H4 (cell line): ENCODE measurements at regions not wholly inside any gene's neighbourhood (a gene's known extent, or its start where the extent isn't known, plus 50 kb on each side); places are given as distances from the start of the nearest gene placed in this dataset.
"Not testable (repeated sequence)": the region's sequence is repeated elsewhere in the genome, so short reads cannot be mapped to it uniquely, and the experiment has no call there.

Experiments
- DNase-seq: peaks from one replicate; pipeline ENCODE4 v3.0.0-alpha.2; 2015; ENCODE audit warnings: low spot score

DNA sequence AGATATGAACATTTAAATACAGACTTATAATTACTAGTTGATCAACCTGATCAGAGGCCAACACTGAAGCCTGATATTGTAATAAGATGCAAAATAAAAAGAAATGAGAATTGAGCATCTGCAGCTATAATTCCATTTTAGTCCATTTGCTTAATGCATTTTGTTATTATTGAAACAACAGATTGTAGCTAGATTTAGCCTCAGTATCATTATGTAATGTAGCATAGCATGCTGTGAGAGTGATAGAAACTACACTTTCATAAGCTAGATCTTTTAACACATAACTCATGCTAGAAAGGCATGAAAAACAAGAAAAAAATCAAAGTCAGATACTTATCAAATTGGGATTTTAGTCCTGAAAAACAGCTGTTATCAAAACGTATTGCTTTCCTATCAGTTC lies 292.7 kb upstream of the ADARB2 start:
- DNase-seq: no peak

DNA sequence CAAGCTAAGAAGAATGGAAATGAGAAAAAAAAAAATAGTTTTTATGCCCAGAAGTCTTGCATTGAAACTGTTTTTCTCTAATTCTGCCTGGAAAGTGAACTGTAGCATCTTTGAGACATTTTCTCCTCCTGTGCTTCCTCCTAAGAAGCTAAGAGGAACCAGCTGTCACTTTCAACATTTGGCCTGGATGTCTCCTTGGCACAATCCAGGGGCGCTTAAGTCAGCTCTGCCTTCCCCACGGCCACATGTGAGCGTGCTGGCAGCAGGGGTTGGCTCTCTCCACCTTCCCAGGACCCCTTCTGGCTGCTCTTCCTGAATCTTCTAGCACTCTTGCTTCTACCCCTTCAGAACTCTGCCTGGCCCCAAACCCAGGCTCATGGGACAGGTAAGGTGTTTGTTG lies 289.6 kb upstream of the ADARB2 start:
- no peak for DNase-seq

DNA sequence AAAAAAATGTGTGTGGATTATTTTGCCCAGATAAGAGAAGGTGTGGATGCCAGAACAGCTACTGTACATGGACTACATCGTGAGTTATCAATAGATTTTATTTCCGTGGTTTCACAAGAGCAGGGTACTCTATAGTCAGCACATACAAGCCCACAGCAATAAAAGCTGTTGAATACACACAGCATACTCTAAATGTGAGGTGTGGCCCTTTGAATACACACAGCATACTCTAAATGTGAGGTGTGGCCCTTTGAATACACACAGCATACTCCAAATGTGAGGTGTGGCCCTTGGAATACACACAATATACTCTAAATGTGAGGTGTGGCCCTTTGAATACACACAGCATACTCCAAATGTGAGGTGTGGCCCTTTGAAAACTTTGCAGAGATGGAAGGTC lies 287.4 kb upstream of the ADARB2 start:
- DNase-seq: not testable (repeated sequence)

DNA sequence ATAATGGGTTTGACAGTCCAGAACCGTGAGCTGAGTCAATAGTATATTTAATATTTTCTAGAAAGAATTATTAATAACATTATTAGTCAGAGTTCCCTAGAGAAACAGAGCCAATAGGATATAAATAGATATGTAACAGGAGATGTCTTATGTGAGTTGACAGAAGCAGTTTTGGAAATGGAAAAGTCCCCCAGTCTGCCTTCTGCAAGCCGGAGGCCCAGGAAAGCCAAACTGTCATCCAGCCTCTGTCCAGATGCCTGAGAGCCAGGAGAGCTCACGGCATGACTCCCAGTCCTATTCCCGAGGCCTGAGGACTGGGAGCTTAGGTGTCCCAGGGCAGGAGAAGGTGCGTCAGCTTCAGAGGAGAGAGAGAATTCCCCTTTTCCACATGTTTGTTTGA lies 286.4 kb upstream of the ADARB2 start:
- DNase-seq: no peak

DNA sequence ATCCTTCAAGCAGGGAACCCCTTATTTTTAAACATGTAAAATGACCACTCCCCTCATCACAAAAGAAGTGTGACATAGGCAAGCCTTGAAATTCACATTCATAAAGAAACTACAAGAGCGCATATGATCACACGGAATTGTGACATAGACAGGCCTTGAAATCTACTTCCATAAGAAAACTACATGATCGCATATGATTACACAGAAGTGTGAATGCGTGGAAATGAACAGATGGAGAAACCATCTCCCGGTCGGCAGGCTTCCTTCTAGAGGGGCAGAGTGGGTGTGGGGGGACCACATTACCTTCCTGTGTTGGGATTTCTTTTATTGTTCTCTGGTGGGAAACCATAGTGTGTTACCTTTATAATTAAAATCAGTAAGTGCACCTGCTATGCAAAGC lies 285.1 kb upstream of the ADARB2 start:
- no peak for DNase-seq

DNA sequence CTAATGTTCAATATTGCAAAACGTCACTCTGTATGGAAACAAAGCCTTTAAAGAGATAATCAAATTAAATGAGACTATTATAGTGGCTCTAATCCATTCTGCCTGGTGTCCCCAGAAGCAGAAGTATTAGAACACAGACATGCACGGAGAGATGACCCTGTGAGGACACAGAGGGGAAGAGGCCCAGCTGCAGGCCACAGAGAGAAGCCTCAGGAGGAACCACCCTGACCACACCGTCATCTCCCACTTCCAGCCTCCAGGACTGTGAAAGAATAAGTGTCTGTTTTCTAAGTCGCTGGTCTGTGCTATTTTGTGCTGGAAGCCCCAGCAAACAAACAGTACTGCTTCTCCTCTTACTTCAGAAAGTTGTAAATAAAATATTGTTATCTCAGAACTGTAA lies 283.5 kb upstream of the ADARB2 start:
- no peak for DNase-seq

DNA sequence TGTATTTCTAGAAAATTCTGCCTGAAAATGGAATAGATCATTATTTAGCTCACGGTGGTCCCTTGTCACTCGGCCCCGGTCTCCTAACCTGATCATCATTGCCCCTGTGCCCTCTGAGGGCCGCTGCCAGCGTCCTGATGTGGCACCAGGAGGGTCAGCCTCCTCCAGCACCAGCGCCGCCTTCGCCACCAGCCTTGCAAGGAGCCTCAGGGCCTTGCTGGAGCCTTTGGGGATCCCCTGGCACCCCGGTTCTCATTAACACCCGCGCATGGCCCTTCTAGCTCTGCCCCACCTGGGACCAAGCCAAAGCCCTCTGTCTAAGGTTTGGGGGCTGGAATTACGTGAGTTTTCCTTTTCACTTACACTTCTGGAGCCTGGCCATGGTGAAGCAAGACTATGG lies 282.5 kb upstream of the ADARB2 start:
- DNase-seq: no peak

DNA sequence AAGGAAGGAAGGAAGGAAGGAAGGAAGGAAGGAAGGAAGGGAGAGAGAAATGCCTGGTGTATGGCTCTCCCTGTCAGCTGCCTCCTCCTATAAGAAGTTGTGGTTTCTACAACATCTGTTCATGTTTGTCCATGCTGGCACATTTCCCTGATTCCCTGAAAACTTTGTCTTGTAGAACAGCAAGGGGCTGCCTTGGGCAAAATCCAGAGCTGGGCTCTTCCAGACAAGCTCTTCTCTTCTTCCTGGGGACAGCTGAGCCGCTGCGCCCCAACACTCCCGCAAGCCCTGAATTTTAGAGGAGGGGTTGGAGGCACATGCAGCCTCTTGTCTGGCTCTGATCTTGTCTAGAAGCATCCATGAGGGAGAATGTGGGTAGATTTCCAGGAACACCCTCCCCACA lies 282.0 kb upstream of the ADARB2 start:
- DNase-seq: no peak

DNA sequence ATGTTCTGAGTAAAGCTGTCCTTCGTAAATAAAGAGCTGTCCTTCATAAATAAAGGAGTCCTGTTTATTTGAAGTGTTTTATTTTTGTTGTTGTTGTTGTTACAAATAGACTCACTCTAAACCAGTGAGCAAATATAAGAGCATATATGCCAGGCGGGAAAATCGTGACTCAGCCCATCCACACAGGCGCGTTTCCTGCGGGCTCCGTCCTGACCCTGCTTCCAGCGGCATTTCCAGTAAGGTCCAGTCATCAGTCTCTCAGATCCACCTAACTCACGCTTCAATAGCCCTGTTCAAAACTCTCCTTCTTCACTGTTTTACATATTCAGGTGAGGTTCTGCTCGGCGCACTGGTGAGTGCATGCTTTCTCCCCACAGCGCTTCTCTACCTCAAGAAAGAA lies 277.2 kb upstream of the ADARB2 start:
- DNase-seq: no peak

DNA sequence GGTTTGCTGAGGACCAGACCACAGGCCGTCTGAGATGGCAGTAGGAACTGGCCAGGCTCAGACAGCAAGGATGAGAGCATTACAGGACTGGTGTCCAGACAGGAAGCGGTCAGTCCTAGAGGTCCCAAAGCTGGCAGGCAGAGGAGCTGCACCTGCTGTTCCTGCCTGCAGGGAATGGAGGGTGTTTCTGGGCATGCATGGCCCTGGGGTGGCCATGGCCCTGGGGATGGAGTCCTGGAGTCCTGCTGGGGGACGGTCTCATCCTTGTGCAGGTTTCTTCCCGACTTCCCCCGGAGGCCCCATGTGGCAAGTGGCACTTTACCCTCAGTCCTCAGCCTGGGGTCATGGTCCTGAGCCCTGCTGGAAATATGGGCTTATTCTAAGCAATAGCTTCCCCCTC lies 274.9 kb upstream of the ADARB2 start:
- DNase-seq: no peak

DNA sequence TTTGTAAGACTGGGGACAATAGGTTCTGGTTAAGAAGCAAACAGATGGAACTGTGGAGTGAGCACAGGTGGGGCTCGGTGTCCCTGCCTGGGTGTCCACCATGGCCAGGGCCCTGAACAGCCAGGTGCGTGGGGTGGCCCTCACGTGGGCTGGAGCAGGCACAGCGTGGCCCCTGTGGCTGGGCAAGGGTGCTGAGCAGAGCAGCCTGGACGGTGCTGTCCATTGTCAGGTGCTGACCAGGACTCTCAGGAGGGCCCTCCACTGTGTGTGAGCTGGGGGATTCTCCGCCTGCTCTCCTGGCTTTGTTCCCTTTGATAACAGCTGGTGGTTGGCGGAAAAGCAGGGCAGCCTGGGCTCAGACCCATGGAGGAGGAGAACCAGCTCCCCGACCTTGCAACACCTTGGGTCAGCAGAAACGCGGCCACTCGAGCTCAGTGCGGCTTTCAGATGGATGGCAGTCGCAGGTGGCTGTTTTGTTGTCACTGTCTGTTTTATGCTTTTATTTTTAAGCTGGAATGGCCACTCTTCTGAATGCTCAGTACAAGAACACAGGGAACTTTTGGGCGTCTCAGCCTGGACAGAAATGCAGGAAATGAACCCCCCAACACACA lies 273.9 kb upstream of the ADARB2 start:
- DNase-seq: no peak

DNA sequence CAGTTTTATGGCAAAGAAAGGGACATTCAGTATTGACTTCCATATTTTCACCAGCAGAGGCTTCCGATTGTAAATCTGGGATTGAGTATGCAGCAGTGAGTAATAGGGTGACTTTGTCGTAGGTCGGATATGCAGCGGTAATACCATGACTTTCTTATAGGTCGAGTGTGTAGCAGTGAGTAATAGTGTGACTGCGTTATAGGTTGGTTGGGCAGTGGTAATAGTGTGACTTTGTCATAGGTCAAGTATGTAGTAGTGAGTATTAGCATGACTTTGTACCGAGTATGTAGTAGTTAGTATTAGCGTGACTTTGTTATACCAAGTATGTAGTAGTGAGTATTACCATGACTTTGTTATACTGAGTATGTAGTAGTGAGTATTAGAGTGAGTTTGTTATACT lies 268.2 kb upstream of the ADARB2 start:
- no peak for DNase-seq

DNA sequence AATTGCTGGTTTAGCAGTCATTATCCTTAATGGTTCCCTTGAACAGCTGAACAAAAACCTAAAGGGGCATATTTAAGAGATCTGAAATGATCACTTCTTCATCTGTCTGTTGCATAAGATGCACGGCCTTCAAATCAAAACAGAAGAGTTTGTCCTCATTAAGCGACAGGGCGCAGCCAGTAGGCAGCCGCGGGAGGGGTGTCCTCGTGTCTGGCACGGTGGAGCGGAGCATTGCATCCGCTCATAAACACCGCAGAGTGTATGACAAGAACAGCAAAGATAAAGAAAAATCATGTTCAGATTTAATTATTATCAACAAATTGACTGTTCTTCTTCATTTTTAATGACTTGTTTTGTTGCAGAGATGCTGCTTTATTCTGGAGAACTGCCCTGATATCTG lies 255.6 kb upstream of the ADARB2 start:
- DNase-seq: no peak

DNA sequence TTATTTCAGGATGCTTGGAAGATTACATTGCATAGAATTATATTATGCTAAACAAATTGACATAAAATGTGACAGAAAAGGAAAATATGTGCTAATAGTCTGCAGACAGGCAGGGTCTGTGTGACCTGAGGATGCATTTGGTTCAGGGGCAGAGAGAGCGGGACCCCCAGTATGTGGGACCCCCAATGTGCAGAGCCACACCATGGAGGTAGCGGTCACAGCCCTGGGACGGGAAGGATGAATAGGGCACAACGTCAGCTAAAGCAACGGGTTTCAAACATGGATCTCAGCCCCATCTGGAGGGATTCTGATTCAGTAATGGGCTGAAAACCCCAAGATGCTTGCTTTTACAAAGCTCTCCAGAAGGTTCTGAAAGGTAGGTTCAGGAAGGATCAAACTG lies 251.8 kb upstream of the ADARB2 start:
- no peak for DNase-seq

DNA sequence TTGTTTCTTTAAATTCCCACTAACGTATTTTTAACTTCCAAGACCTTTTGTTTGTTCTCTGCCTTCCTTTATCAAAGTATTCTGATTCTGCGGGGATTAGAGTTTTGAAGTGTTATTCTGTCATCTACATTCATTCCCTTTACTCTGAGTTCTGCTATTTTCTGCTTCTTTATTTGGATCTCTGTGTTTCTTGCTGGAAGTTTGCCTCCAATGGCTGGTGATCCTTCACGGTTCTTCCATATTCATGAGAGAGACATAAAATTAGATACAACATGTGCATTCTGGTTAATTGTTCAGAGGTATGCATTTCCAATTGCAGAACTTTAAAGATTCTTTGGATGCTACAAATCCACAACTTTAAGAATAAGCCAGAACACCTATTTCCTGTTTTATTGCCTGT lies 244.7 kb upstream of the ADARB2 start:
- no peak for DNase-seq

DNA sequence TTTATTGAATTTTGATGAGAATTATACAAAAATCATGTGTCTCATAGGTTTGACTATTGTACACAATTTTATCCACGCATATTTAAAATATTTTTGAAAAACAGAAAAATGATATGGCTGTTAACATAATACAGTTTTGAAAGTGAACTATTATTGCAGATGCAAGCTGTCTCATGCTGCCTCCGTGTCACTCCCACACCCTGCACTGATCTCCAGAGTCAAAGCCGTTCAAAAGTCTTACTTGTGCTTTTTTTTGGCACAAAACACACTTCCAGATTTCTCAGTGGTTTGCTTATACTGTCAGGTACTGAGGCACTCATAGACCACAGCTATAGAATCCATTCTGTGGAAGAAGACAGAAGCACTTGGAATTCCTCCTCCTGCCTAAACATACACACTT lies 243.1 kb upstream of the ADARB2 start:
- DNase-seq: no peak

DNA sequence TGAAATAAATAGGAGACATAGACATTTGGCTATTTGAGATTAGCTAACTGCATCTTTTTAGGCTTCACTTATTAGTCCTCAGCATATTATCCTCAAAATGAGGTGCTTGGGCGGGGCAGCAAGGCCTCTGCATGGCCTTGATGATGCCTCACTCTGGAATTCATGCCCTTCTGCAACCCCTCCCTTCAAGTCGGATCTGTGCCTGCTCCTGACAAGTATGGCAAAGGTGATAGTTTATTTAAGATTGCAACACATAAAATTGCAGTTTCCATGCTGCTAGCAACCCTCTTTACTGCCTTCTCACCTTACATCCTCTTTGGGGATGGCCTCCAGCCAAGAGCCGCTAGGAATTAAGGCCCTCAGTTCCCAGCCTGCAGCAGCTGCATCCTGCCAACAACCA lies 241.3 kb upstream of the ADARB2 start:
- no peak for DNase-seq

DNA sequence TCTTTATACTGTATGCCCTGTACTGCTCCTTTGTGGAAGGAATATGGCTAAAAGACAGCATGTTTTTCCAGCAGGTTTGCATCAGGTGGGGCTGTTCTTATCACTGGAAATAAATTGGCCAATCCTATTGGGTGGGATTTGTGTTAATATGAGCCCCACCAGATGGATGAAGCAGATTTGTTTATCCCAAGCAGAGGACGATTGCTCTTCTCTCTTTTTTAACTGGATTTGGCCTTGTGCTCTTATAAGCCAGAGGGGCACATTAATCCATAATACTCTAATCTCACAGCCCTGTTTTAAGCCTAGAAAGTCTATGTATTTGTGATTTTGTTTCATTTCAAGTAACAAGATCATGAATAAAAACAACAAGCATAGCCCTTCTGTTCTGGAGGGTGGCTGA lies 240.1 kb upstream of the ADARB2 start:
- DNase-seq: no peak

DNA sequence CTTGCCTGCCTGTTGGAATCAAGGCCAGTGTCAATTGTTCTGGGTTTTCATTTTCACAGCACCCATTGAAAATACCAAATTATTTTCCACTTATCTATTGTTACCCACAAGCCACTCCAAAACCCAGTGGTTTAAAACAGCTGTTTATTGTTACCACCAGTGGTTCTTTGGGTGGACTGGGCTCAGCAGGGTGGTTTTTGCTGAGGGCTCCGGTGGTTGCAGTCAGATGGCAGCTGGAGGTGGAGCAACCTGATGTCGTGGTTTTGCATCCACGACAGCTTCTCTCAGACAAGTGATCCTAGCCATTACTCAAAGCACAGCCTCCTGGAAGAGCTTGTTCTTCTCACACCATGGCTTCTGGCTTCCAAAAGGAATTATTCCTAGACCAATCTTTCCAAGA lies 235.1 kb upstream of the ADARB2 start:
- no peak for DNase-seq

DNA sequence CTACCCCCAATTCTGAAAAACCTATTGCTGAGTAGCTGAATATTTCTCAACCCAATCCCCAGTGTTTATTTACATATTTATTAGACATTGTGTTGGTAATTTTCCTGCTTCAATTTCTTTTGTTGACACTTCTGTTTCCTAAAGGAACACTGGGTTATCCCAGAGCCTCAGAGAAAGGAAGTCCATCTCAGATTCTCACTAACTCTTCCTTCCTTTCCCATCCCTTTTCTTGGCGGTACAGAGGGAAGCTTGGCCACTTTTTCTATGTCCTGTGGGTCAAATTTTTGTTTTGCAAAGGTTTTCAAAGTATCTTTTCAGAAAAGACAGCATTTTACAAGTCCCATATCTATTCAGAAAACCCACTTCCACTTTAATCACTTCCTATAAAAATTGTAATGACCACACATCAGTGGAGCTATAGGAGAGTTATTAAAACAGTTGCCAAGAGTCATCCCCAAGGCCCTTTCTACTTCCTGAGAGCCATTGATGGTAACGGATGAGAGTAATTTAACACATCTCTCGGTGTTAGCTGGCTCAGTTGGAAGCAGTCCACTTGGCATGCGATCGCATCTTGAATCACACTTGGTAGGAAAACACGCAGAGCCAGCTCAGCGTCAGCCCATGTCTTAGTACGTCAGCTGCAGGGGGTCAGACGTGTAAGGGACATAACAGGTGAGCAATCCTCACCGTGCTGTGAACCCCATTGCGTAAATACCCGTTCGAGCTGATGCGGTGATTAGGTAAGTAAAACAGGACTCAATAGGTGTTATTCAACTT lies 231.1 kb upstream of the ADARB2 start:
- DNase-seq: peak; percentile 4

DNA sequence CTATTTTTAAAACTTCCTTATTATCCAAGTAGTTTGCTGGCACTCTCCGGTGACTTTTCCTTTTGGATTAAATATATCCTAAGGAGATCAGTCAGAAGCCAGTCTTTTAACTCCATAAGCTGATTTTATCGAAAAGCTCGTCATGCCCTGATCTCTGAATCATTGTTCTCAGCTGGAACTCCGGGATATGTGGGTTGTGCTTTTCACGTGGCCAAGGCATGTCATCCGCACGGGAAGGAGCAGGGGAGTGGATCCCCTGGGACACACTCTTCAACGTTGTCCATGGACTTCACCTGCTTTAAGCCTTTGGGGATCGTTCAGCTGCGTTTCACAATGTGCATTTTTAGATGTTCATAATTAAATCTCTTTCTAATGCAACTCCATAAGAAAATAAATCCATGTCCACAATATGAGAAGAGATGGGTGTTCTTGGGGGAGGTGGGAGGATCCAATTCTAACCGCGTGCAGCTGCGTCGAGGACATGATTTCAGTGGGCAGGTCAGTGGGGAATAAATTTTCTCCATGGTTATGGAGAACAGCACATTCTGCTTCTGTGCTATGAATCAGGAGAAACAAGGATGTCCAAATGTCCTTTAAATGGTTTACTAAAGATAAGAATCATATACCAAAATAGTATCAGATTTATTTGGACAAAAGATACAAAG lies 229.5 kb upstream of the ADARB2 start:
- DNase-seq: no peak

DNA sequence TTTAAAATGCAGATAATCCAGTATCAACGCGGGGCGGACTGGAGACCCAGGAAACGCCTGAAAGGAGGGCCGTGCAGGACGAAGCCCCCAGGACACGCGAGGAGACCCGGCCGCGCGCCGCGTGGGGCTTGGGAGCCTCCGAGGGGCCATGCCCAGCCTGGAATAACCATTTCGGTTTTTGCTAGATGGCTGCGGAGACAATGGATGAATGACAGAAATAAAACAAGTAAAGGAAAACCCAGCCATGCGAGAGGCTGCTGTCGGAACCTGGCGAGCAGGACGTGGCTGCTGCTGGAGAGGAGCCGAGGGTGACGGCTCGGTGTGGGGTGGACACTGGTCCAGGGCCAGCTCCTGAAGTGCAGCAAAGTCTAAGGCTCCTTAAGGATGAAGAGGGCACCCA lies 227.2 kb upstream of the ADARB2 start:
- no peak for DNase-seq

DNA sequence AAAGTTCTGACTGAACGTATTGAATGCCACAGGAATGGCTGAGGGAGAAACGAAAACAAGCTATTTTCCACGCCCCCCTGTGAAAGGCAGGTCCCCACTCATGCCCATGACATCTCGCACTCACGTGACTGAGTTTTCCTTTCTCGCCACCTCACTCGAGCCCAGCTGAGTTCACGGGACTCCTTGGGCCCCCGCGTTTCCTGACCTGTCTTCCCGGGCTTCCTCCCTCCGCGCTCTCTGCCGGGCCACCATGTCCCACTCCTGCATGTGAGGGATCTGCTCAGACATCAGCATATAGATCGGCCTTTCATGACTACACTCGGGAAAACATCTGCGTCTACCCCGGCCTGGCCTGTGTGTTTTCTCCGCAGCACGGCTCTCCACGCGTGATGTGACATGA lies 226.0 kb upstream of the ADARB2 start:
- no peak for DNase-seq
